ENCODE measurements at regions not wholly inside any gene's neighbourhood (a gene's known extent, or its start where the extent isn't known, plus 50 kb on each side); places are given as distances from the start of the nearest gene placed in this dataset.

DNA sequence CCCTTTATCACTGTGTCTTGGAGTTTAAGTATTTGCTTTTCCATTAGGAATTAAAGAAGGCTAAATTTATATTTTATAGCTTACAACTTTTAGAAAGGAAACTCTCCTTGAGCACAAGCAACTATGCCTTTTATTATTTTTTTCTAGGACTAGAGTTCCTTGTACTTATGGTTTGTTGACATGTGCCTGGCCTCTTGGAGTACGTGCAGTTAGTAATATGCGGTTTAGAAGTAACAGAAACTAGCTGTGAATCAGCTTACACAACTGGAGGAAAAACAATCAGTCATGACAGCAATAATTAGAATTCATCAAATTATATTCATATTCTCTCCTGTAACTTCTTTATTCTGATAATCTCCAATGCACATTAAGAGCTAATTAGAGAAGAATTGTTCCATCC is 428.7 kb downstream of the AEBP2 start:
- no peak for DNase-seq

DNA sequence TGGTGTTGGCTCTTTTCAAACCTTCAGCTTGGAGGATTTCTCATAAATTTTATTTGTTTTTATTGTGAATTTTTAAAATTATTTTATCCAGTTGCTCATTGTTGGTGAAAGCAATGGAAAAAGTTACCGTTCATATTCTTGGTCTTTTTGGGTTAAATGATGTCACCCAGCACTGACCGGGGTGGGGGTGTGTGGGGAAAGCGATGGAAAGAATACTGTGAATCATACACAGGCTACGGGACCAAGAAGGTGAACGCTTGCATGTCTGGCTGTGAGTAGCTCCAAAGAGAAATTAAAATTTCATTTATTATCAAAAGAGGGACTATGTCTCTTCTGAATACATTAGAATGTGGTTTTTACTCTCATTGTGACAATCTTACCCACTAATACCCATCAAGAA is 430.1 kb downstream of the AEBP2 start:
- no peak for DNase-seq

DNA sequence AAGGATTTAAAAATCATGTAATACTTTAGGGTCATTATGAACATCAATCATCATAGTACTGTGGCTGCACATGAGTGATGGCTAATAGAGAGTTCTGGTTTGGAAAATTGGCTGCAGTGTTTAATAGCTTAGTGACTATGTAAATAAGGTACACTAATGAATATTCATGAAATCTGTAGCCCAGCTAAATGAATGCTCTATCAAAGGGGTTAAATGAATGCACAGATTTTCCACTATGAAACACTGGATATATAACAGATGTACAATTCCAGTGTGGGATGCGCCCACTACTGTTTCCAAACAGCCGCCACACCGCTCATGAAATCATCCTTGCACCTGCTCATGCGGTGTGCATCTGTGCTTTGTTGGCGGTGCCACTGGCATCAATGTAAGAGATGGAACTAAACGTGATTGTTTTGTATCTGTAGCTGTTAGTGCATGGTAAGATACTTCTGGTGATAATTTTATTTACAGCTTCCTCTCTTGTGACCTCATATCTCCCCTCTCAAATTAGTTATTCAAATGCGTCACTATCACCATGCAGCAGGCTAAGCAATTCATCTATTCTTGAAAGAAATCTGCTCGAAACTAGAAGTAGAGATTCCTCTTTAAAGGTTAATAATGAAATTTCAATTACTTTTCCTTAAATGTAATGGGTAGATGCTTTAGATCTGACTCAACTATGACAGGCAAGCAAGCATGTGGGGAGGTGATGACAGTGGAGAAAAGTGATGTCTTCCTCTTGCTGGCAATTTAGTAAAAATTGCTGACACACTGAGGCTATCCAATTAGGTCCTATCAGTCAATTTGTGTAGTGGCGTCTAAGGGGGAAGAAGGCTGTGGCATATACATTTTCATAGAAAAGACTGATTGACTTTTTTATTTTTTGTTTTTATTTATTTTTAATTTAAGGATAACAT is 433.6 kb downstream of the AEBP2 start:
- no peak for DNase-seq

- DNase-seq = no peak
These were observed 440.8 kb downstream of the AEBP2 start for GRCh38 chr12:19880076-19880475.

GRCh38 chr12:19880721-19881120 is 441.4 kb downstream of the AEBP2 start:
- no peak for DNase-seq

DNA sequence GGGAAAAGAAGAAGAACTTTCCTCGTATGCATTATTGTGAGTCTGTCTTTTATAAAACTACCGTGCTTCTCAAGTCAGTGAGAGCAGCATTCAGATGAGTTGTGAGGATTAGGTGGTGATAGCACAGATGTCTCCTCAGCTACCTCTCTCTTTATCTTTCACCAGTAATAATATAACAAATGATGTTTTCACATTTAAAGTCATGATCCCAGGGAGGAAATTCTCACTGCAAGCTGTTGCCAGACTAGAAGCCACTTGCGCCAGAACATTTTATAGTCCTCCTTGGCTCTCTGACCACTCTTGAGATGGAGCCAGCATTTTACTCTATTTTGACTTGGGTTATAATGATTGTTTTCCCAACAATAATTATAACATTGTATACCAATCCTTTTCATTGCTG is 443.1 kb downstream of the AEBP2 start:
- DNase-seq = no peak

- DNase-seq = no peak
These were observed 444.8 kb downstream of the AEBP2 start for GRCh38 chr12:19884021-19884492.

DNA sequence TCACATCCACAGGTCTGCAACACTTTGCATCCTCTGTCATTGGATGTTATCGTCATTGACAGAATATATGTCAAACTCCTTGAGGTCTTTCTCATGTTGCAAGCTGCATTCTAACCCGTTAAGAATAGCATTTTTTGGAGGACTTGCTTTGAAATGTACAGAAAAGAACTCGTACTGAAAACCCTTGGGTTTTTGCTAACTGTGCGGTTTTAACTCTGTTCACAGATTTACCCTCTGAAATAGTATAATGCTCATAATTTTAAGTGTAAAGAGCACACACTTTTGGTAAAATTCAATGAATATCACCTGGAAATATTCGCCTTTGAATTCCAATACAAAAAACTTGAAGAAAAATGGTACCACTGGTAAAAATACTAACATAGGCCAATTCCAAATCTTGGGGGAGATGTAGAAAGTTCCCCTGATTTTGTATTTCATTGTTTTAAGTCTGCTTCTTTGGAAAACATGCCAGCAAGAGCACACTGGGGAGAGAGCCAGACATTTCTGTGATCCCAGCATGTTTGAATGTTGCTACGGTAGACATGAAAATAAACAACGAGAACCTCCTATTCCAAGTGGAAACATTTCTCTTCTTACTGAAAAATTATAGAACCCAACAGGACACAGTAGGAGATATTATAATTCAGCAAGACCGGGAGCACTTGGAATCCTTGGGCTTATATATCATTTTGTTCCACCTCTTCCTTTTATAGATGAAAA is 446.0 kb downstream of the AEBP2 start:
- peak; percentile 80 for DNase-seq

- no peak for DNase-seq
These were observed 446.8 kb downstream of the AEBP2 start for GRCh38 chr12:19886065-19886464.

DNA sequence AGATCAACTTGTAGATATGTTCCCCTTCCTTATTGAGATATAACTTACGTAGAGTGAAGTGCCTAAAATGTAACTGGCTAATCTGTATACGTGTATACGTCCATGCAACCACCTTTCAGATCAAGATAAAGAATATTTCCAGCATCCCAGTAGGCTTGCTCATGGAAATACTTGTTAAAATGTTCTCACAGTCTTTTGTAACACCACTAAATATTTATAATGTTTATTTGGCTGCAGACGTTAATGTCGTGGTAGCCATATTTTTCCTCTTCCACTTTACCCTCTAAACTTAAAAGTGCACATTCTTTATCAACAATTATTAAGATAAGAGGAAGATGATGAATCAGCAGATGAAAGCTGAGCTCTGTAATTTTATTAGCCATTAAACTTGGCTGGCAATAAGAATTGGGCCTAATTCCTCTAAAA is 447.4 kb downstream of the AEBP2 start:
- DNase-seq = no peak

GRCh38 chr12:19890024-19890423 is 450.7 kb downstream of the AEBP2 start:
- no peak for DNase-seq

GRCh38 chr12:19891936-19892591 is 452.8 kb downstream of the AEBP2 start:
- no peak for DNase-seq

- no peak for DNase-seq
These were observed 454.2 kb downstream of the AEBP2 start for GRCh38 chr12:19893514-19893913.

GRCh38 chr12:19894050-19894449 is 454.8 kb downstream of the AEBP2 start:
- no peak for DNase-seq

DNA sequence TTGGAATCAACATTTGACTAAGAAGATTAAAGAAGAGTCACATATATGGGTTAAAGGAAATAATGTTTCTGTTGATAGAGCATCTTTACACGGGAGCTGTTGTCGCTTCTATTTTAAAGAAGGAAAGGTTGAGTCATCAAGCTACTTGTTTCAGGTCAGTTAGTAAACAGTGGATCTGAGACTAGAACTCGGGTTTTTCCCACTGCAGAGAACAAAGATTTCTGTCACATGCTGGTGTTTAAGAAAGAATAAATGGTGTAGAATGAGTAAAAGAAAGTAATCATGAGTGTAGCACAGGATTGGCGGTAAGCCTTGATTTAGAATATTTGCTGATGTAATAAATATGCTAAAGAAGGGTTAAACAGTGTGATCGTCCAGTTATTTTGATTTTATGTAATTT is 455.5 kb downstream of the AEBP2 start:
- DNase-seq = no peak

GRCh38 chr12:19895246-19896020 is 456.1 kb downstream of the AEBP2 start:
- DNase-seq = no peak

DNA sequence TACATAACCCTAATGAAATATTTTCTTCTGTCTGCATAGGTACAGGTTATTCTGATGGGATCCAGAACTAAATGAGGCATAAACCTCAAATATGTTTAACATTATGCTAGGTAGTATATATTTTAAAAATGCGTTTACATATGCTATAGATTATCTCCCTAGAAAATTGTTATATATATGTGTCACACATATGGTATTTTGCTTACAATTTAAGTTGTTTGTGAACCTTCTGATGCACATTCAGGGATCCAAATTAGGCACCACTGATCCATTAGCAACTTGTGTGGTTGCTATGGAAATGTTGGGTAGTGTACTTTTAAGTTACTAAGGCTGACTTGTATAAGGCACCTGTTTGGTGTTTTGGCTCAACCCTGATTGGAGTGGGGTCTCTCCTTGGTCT is 456.7 kb downstream of the AEBP2 start:
- no peak for DNase-seq

DNA sequence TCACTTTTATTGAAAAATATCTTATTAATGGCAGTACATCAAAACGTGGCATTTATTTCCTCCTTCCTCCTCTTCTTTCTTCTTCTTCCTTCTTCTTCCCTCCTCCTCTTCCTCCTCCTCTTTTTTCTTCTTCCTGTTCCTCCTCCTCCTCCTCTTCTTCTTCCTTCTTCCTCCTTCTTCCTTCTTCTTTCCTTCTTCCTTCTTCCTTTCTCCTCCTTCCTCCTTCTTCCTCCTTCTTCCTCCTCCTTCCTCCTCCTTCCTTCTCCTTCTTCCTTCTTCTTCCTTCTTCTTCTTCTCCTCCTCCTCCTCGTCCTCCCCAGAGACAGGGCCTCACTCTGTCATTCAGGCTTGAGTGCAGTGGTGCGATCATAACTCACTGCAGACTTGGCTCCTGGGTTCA is 457.2 kb downstream of the AEBP2 start:
- no peak for DNase-seq

- DNase-seq = no peak
These were observed 458.7 kb downstream of the AEBP2 start for GRCh38 chr12:19897900-19898408.

- no peak for DNase-seq
These were observed 462.5 kb downstream of the AEBP2 start for GRCh38 chr12:19901841-19902240.

DNA sequence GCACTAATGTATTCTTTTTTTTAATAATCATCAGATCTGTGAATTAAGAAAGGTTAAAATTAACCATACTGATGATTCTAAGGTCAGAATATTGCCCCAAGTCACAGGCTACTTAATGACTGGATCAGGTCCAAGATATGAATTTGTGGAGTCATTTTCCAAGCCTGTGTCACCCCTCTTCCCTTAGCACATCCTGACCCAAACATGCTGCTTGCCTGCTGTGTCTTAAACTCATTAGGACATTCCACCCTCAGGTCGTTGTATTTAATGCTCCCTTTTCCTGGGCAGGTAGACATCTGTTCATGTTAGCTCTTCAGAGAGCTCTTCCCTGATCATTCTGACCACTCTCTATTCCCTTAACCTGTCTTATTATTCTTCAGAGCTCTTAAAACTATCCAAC is 463.5 kb upstream of the PDE3A start:
- no peak for DNase-seq

GRCh38 chr12:19908830-19909229 is 459.5 kb upstream of the PDE3A start:
- no peak for DNase-seq
